Hematopoietic multipotent progenitor cell (in vitro differentiated cells): ENCODE measurements at regions not wholly inside any gene's neighbourhood (a gene's known extent, or its start where the extent isn't known, plus 50 kb on each side); places are given as distances from the start of the nearest gene placed in this dataset.

ENCODE experiments used
- DNase-seq, 3 donors: peaks; one replicate each; pipeline ENCODE4 v3.0.0-alpha.2; 2011 to 2015; ENCODE audit warnings: low read depth in 2 of 3, low spot score in 2 of 3

DNA sequence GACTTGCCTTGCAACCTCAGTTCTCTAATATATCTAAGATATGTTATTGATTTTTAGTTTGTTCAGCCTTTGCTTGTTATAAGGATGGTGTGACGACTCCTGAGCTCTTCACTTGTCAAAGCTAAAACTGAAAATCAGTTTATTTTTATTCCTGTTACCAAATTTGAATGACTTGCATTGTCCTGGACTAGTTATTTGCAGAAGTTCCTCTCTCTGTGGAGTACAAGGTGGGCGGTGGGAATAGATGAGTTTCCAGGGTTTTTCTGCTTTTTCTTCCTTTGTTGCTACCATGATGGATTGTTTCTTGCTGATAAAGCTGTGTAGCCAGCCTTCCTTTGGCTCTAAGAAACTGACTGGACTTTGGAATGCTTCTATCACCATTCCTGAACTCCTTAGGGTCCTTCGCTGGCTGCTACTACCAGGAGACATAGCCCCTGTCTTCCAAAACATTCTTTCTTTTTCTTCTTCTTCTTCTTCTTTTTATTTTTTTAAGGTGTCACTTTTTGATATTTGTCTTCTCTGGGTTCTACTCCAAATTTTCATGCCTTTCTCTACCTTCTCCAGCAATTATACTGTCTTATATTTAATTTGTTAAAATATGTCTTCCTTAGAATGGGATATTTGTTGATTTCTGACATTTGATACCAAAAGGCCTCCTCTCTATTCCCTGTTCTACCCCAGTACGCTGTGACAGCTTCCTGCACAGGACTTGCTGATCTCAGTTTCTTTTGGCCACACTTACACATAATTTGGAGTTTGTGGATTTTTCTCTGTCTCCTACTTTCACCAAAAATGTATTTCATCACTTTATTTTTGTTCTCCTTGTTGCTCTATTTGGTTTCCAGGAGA is 145.1 kb upstream of the THRB start:
- DNase-seq = no peak

DNA sequence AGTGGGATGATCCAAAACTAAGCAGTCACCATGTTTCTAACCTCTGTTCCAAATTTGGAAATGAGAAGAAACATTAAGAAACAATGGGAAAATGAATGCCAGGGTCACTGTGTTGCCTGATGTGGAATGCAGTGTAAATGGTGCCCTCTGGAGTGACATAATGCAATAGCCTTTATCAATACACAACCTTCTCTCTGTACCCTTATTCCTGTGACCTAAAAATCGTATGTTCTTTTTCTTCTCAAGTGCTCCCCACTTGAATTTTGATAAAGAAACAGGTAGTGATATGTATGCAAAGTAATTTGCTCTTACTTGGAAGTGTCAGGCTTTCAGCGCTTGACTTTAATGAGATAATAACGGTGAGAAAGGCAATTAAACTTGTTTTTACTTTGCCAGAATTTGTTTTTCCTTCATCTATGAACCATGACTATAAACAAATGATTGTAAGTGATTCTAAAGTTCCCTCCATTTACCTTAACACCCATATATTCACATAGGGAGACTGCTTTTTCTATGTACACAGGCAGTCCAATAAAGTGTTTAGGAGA is 145.8 kb upstream of the THRB start:
- DNase-seq = peak in 2 of 3 donors; percentile 40 to 54

DNA sequence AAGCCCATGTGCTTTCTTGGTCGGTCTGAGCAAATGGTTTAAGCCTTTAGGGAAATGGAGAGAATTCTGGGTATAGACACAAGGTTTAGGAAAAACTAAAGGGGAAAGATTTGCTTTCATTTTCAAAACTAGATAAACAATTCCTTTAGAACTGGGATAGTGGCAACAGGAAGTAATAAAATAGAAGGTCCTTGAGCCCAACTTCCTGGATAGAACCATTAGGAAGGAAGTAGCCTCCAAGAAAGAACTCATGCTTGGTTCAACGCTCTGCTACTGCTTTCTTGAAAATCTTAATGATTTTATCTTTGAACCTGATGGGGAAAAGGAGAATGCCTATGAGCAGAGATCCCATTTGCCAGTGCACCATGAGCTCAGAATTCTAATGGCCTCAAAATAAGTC is 147.0 kb upstream of the THRB start:
- no peak for DNase-seq

DNA sequence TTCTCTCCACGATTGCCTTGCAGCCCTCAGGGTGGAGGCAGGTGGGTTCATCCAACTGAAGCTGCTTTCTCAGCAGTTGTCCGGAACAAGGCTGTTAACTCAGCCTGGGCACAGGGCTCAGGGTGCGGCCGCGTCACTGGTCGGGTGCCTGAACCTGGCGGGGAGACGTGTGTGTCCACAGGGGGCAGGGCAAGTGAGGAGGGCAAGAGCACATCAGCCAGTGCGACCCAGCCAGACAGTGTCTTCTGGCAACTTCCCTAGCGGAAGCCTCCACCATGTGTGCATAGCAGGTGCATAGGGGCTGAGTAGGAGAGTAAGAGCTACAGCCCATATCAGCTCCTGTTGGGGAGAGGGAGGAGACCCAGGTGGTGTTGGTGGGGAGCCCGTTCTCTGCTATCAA is 150.4 kb upstream of the THRB start:
- no peak for DNase-seq

DNA sequence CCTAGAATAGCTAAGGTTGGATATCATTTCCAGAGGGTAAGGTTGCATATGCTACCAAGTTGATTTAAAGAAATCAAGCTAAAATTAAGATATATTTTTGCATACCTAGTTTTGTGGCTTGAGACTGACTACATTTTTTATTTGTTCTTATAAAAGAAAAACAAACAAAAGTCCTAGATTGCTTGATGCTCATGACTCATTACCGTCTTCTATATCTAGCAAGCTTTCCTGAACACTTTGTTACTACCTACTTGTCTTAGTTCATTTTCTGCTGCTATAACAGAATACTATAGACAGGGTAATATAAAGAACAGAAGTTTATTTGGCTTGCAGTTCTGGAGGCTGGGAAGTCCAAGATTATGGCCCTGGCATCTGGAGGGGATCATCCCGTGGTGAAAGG is 152.1 kb upstream of the THRB start:
- DNase-seq = no peak

DNA sequence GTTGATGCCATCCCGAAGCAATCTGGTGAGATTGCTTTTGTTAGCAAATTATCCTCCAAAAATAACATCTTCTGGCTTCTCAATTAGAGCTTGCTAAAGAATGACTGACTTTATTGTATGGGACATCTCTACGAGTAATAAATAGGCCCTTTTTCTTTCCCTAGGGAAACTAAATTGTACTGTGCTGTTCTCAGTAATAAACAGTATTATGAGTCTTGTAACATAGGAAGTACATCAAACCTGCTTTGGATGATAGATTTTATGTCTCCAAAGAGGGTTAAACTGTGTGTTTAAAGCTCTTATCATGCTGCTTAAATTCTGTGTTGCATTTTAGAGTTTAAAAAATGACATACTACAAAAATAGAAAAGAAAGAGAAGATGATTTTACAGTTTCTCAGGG is 153.4 kb upstream of the THRB start:
- DNase-seq = no peak

DNA sequence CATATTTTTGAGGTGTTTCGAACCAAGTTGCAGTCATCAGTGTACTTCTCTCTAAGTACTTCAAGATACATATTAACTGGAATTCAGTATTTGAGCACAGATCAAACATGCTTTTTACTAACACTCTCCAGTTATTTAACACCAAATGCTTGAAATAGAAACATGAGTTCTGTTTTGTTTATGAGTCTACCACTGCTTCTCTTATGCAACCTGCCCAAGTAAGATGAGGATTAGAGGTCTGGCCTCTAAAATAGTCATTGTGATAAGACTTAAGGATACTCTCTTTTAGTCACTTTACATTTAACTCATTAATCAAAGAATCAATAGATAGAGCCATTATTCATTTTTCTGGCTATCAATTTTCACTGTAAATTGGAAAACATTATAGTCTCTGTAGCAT is 156.2 kb upstream of the THRB start:
- no peak for DNase-seq

DNA sequence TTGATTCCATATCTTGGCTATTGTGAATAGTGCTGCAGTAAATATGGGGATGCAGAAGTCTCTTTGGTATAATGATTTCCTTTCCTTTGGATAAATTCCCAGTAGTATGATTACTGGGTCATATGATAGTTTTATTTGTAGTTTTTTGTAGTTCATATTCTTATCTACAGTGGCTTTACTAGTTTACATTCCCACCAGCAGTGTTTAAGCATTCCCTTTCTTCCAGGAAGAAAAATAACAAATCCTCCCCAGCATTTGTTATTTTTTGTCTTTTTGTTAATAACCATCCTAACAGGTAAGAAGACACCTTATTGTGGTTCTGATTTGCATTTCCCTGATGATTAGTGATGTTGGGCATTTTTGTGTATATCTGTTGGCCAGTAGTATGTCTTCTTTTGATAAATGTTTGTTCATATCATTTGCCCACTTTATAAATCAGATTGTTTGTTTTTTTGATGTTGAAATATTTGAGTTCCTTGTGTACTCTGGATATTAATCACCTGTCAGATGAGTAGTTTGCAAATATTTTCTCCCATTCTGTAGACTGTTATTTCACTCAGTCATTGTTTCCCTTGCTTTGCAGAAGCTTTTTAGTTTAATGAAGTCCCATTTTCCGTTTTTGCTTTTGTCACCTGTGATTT is 163.3 kb upstream of the THRB start:
- DNase-seq = no peak

DNA sequence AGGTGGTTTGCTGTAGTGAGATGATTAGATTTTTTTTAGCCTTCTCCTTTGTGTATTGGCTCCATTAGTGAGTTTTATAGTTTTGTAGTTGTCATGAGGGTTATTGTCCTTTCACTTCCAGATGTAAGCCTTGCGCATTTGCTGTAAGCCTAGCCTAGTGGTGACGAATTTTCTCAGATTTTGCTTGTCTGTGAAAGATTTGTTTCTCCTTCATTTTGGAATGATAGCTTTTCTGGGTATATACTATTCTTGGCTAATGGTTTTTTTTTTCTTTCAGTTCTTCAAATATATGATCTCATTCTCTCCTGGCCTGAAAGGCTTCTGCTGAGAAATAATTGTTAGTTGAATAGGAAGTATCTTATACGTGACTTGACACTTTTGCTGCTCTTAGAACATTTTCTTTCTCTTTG is 166.5 kb upstream of the THRB start:
- DNase-seq = peak in 1 of 3 donors; percentile 52

DNA sequence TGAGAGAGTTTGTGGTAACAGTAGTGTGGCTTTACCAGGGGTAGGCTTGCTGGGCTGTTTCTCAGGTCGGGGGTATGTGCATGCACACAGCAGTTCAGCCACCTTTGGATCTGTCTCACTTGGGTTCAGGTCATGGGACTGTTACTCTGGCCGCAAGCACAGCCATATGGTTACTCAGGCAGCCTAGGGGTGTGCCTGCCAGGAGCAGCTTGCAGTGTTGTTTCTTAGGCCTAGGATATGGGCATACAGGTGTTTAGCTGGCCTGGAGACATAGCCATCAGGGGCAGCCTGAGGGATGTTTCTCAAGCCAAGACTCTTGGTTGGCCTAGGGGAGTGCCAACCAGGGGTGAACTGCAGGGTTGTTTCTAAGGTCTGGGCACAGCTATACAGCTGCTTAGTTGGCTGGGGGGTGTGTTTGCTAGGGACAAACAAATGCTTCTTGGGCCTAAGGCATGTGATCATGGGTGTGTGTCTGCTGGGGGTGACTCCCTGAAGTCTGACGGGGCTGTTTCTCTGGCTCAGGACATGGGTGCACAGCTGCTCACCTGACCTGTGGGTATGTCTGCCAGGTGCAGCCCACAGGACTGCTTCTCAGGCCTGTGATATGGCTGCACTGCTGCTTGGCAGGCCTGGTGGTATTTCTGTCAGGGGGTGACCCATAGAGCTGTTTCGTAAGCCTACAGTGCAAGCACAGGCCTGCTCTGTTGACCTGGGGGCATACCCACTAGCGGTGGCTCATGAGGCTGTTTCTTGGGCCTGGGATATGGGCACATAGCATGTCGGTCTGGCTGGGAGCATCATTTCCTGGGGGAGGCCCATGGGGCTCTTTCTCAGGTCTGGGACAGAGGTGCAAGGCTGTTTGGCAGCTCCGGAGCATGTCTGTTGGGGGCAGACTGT is 168.0 kb upstream of the THRB start:
- no peak for DNase-seq

DNA sequence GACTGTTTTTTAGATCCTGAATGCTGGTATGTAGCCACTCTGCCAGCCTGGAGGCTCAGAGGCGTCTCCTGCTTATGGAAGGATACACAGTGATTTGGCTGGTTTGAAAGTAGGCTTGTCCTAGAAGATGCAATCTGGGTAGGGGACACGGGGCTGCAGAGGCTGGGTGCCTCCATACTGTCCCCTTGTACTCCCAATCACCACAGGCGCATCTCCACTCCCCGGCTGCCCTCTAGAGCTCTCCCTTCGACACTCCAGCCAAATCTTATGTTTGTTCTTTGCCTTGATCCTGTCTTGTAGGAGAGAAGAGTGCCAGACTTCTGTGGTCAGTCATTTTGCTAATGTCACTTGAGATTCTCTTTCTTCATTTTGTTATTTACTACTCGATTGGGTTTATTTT is 168.8 kb upstream of the THRB start:
- DNase-seq = no peak

DNA sequence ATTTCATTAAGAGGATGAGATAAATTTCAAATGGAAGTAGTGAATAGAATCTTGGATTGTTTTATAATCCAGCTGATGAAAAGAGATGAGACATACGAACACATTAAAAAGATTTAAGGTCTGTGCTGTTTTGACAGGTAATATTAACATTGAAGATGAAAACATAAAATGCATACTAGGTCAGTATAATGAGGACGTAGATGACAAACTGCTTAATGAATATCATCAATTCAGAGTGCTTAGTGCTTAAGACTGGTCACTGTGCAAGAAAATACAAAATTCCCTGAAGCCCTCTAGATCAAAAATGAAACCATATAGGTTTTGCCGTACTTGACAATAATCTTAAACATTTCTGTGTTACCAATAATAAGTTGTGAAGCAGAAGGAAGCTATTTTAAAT is 173.4 kb upstream of the THRB start:
- no peak for DNase-seq

DNA sequence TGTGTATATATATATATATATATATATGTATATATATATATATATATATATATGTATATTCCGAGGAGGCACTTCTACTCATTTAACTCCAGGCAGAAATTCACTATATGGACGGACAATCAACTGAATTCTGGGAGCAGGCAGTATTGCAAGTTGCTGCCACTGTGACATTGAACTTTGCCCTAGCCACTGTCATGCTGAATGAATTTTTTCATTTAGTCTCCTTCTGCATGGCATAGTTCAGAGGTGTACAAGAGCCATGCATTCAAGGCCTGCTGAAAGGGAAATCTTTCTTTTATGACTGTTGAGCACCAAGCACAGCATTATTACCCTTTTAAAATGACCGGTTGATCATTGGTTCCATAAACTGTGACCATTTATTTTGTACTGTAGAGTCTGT is 176.2 kb upstream of the THRB start:
- no peak for DNase-seq

DNA sequence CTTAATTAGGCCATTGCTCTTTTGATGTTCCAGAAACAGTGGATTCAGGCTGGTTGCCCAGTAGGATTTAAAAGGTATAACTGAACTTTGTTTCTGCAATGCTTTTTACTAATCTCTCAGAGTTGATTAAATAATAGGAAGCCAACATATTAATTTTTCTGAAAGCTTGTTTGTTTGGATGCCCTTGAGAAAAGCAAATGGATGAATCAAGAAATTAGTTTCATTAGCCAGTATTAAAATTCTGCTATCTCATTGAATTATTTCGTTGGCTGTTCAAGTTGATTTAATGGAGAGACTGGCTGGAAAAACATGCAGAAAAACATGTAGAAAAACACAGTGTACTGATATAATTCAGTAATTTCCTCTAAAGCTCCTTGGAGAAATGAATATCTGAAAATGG is 178.9 kb upstream of the THRB start:
- no peak for DNase-seq

DNA sequence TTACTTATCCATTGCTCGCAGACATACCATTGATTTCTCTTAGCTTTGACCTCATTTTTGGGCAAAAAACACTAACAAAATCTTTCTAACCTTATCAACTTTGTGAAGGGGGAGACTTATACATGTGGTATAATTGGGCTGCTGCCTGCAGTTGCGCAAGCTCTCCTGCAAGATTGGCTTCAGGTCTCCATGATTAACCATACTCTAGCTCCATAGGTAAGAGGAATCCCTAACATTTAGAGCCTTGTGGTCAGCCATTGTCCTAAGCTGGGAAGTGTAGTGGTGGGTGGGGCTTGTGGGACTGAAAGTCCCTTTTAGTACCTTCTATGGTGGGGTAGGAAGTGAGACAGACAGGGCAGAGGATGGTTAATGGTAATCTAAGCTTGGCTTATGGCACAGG is 179.6 kb upstream of the THRB start:
- DNase-seq = no peak

DNA sequence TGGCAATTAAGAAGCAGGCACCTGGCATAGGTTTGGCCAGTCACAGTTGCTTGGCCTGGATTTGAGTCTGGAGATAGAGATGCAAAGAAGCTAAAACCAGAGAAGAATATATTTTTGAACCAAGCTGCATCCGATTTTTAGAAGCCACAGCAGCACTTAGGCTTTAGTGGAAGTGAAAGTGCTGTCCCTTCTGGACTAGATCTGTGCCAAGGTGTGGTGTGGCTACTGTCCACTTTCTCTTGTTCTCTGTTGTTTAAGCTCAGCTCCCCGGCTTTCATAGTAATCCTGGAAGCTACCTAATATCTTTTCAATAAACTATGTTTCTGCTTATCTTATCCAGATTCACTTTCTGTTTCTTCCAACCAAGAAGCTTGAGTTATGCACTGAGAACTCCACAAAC is 183.4 kb upstream of the THRB start:
- peak in 1 of 3 donors; percentile 24 for DNase-seq

DNA sequence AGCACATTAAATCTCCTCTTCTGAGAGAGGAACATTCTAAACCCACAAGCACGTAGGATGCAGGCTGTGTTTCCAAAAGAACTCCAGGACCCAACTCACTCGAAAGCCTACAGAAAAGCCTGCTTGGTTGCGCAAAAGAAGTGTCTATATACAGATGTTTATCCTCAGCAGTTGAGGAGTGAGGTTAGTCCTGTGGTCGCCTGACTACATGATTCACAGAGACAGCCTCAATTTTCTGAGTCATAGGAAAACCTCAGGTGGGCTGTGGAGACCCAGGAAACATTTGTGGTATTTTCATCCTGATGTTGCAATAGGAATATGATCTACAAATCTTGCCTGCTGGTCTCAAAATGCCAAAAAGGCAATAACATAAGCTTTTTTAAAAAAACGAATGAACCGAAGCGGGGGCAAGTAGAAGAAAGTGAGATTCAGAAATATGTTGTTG is 183.8 kb upstream of the THRB start:
- peak in 2 of 3 donors; percentile 86 to 88 for DNase-seq

DNA sequence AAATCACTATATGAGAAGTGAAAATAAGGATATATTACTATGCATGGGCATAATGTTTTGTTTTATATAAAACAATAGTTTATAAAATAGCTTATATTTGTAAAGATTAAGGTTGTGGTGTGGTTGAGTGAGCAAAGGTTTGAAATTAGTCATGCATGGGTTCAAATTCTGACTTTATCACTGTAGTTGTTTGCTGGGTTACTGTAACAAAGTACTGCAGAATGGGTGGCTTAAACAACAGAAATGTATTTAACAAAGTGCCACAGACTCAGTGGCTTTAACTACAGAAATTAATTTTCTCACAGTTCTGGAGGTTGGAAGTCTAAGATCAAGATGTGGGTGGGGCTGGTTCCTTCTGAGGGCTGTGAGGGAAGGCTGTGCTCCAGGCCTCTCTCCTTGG is 184.8 kb upstream of the THRB start:
- DNase-seq = no peak

DNA sequence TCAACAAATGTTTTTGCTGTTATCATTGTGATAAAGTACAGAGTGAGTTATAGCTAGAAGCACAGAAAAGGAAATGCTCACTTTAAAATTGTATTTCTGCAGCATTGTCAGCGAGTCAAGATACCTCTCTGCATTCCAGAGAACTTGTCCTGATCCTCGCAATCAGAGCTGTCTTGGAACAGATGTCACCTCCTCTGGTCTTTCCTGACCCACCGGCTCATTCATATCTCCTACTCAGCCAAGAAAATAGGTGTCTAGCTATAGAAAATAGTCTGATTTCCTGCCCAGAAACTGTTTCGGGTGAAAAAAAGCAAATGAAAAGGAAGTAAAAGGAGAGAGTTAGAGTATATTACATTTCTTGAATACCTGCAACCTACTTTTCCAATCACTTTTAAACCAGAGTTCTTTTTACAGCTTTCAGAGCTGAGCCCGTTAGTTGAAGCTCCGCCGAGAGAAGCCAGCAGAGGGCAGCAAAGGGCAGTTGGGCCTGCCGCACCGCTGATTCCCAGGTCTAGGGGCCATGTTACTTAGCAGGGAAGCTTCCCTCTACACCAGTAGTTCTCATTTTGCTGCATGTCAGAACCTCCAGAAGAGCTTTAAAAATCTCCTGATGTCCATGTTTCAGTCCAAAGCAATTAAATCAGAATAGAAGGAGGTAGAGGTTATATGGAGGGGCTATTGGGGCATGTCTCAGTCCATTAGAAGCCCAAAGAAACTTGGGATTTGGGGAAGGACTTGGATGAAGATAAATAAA is 185.7 kb upstream of the THRB start:
- DNase-seq = peak in 2 of 3 donors; percentile 59 to 79

DNA sequence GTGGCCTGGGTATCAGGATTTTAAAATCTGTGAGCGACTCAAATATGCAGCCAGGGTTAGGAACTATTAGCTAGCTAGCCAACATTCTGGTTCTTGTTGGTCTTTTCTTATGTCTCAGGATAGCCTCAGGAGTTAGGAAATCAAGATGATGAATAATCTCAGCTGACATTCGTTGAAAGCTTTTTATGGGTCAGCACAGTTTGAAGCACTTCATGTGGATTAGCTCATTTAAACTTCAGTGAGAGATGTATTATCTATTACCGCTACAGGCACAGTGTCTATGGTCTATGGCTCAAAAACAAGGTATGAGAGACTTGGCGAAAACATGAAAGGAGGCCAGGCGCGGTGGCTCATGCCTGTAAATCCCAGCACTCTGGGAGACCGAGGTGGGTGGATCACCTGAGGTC is 187.5 kb upstream of the THRB start:
- no peak for DNase-seq
